ENCODE measurements at regions not wholly inside any gene's neighbourhood (a gene's known extent, or its start where the extent isn't known, plus 50 kb on each side); places are given as distances from the start of the nearest gene placed in this dataset.

DNA sequence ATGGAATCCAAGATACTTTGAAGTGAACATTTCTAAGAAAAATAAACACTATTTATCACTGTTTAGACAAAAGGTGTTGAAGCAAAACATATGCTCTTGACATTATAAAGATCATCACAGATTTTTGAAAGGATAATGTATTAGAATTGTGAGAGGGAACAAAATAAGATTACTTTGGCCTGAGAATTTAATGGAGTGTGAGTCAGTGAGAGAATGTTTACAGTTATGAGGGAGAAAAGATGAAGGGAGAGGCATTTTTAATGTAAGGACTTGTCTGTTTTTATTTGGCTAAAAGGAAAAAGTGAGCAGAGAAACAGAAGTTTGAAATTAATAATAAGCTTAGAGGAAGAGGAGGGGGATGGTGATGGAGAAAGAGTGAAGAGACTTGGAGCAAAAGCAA, 1010.1 kb downstream of the EFNA5 start:
- TF ChIP-seq CTCF (IDR thresholded peaks at IDR 0.05) (no peak), POLR2A (IDR thresholded peaks at IDR 0.05) (no peak), POLR2AphosphoS5 (IDR thresholded peaks at IDR 0.05) (no peak)
